A204.1 (cell line): ENCODE measurements at regions not wholly inside any gene's neighbourhood (a gene's known extent, or its start where the extent isn't known, plus 50 kb on each side); places are given as distances from the start of the nearest gene placed in this dataset.
A peak's percentile ranks its signal among the peaks of the same experiment; 100 is the strongest.

Experiments
- FAIRE-seq: peaks from 2 replicates; lab custom pipeline; 2012; peaks lifted over from hg19 to GRCh38; lab: Jason Lieb, UNC

- FAIRE-seq, result no peak
Measured at GRCh38 chr5:105554568-105555169, 1992.1 kb upstream of the NUDT12 start.

GRCh38 chr5:105544300-105544699, 1981.7 kb upstream of the NUDT12 start:
- FAIRE-seq, result no peak

GRCh38 chr5:105536675-105537074, 1974.1 kb upstream of the NUDT12 start:
- FAIRE-seq, result no peak

GRCh38 chr5:105530716-105531261, 1968.2 kb upstream of the NUDT12 start:
- FAIRE-seq, result no peak

GRCh38 chr5:105529851-105530250, 1967.3 kb upstream of the NUDT12 start:
- FAIRE-seq, result no peak

- FAIRE-seq, result no peak
Measured at GRCh38 chr5:105508519-105508918, 1945.9 kb upstream of the NUDT12 start.

- no peak for FAIRE-seq
Measured at GRCh38 chr5:105506692-105507277, 1944.2 kb upstream of the NUDT12 start.

- FAIRE-seq, result no peak
Measured at GRCh38 chr5:105503950-105504349, 1941.4 kb upstream of the NUDT12 start.

- no peak for FAIRE-seq
Measured at GRCh38 chr5:105501315-105501714, 1938.7 kb upstream of the NUDT12 start.

- FAIRE-seq, result no peak
Measured at GRCh38 chr5:105475401-105475800, 1912.8 kb upstream of the NUDT12 start.

GRCh38 chr5:105462377-105462776, 1899.8 kb upstream of the NUDT12 start:
- no peak for FAIRE-seq

GRCh38 chr5:105460721-105461120, 1898.1 kb upstream of the NUDT12 start:
- no peak for FAIRE-seq

GRCh38 chr5:105453216-105453807, 1890.7 kb upstream of the NUDT12 start:
- FAIRE-seq, result no peak

GRCh38 chr5:105448271-105448670, 1885.7 kb upstream of the NUDT12 start:
- no peak for FAIRE-seq

- FAIRE-seq, result no peak
Measured at GRCh38 chr5:105430516-105430915, 1867.9 kb upstream of the NUDT12 start.

- FAIRE-seq, result peak; percentile 27
Measured at GRCh38 chr5:105428451-105429380, 1866.1 kb upstream of the NUDT12 start.

GRCh38 chr5:105414067-105414466, 1851.5 kb upstream of the NUDT12 start:
- FAIRE-seq, result no peak

- FAIRE-seq, result no peak
Measured at GRCh38 chr5:105413406-105413990, 1850.9 kb upstream of the NUDT12 start.

GRCh38 chr5:105409695-105410094, 1847.1 kb upstream of the NUDT12 start:
- no peak for FAIRE-seq

- FAIRE-seq, result no peak
Measured at GRCh38 chr5:105407200-105407599, 1844.6 kb upstream of the NUDT12 start.

GRCh38 chr5:105397749-105398148, 1835.2 kb upstream of the NUDT12 start:
- no peak for FAIRE-seq

- FAIRE-seq, result no peak
Measured at GRCh38 chr5:105392710-105393149, 1830.1 kb upstream of the NUDT12 start.
